HG02840 (cell line): ENCODE measurements at regions not wholly inside any gene's neighbourhood (a gene's known extent, or its start where the extent isn't known, plus 50 kb on each side); places are given as distances from the start of the nearest gene placed in this dataset.
"Not testable (repeated sequence)": the region's sequence is repeated elsewhere in the genome, so short reads cannot be mapped to it uniquely, and the experiment has no call there.

Source experiments
- ATAC-seq: cut with Tn5 transposase; IDR thresholded peaks from one replicate; pipeline ENCODE4 v1.9.1; 2021; ENCODE audit warnings: mild to moderate bottlenecking, moderate library complexity, moderate number of reproducible peaks; ENCODE audit not compliant: unreplicated experiment, low FRiP score

DNA sequence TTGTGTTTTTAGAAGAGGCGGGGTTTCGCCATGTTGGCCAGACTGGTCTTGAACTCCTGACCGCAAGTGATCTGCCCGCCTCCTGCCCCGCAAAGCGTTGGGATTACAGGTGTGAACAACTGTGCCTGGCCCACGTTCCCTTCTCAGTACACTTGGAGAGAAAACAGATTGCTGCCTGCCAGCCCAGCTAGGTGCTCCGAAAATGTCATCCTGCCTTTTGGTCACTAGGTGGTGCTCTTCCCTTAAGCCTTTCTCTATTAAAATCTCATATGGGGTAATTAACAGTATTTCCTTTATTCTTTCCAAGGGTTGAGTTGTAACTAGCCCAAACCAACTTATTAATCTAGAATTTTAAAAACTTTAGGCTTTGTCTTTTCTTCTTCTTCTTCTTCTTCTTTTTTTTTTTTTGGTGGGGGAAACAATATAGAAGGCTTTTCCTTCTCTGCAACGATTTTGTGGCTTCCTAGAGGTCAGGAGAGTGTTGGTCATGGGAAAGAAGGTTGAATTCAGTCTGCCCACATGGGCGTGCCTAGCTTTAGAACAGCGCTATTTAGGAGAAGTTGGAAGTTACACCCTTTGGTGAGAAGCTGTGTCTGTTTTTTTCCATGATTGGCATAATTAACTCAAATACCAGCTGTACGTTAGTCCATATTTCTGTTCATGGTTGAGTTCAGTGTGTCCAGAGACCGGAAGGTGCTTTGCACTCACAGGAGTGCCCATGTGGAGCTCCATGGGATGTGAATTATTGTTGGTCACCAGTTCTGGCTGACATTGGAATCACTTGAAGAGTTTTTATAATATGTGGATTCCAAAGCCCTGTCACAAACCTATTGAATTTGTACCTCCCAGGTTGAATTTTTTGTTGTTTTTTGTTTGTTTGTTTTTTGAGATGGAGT lies 110.1 kb downstream of the LAT start:
- not testable (repeated sequence) for ATAC-seq

GRCh38 chr16:29094325-29094724 lies 109.5 kb downstream of the LAT start:
- not testable (repeated sequence) for ATAC-seq

DNA sequence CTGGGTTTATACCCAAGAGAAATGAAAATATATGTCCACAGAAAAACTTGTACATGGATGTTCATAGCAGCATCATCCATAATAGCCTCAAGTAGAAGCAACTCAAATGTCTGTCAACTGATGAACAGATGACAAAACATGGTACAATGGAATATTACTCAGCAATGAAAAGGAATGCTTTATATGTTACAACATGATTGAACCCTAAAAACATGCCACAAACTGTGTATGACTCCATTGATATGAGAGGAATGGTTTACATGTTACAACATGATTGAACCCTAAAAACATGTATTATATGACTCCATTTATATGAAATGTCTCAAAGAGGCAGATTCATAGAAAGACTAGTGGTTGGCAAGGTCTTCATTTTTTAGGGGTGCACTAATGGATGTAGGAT lies 104.8 kb downstream of the LAT start:
- ATAC-seq: not testable (repeated sequence)

DNA sequence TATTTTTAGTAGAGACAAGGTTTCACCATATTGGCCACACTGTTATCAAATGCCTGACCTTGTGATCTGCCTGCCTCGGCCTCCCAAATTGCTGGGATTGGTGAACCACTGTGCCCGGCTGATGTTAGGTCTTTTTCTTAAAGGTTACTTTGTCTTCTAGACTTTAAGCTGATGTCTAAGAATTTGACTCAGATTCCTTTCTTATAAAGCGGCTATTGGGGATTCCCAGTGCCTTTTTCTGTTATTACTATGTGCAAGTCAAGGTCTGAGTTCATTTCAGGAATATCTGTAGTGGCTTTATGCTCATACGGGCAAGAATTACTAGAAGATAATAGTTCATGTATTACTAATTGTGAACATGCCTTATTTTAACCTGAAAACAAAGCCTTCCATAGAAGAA lies 102.8 kb downstream of the LAT start:
- not testable (repeated sequence) for ATAC-seq

- ATAC-seq: not testable (repeated sequence)
Measured at GRCh38 chr16:29081829-29082639, 97.2 kb downstream of the LAT start.

DNA sequence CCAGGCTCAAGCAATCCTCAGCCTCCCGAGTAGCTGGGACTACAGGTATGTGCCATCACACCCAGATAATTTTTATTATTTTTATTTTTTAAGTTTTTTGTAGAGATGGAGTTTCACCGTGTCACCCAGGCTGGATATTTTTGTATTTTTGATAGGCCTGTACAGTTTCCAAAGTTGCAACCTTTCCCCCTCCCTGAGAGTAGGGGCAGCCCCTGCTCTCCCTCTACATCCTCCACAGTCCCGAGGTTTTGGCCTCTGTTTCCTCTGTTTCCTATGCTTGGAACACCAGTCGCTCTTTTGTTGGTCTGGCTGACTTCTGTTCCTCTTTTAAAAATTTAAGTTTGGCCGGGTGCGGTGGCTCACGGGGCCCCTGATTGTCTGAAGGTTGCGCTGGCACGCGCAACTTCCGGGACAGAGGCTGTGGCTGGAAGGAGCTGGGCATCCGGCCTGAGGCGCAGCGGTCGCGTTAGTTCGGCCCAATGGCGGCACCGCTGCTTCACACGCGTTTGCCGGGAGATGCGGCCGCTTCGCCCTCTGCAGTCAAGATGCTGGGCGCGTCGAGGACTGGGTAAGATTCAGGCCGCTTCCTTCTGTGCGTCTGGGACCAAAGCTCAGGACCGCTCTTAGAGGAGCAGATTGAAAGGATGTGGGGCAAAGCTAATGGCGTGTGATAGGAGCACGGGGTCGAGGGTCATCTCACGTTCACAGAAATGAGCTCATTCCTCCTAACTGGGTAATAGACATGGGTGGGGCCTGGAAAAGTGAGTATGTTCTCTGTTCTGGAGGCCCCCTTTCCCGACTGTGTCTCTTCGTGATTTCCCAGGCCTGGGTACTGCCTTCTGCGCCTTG lies 89.9 kb downstream of the LAT start:
- ATAC-seq: peak; percentile 81

- not testable (repeated sequence) for ATAC-seq
Measured at GRCh38 chr16:29062235-29062634, 77.4 kb downstream of the LAT start.

DNA sequence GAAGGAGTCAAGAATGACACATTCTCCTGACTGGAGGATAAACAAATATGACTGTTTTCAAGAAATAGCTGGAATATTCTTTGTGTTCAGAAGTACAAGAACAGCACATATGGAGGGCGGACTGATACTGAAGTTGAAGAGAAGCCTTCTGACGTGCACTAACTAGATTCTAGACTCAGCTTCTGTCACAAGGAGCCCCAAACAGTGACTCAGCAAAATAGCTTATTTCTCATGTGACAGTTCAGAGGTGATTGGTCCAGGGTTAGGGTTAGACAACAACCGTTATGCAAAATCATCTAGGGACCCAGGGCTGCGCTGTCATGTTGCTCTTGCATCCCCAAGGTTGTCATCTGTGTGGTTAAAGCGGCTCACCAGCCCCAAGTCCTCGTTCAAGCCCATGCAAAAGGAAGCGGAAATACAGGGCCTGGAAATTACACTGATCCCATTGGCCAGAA lies 76.6 kb downstream of the LAT start:
- ATAC-seq: not testable (repeated sequence)

GRCh38 chr16:29060022-29060810 lies 75.4 kb downstream of the LAT start:
- ATAC-seq: not testable (repeated sequence)

DNA sequence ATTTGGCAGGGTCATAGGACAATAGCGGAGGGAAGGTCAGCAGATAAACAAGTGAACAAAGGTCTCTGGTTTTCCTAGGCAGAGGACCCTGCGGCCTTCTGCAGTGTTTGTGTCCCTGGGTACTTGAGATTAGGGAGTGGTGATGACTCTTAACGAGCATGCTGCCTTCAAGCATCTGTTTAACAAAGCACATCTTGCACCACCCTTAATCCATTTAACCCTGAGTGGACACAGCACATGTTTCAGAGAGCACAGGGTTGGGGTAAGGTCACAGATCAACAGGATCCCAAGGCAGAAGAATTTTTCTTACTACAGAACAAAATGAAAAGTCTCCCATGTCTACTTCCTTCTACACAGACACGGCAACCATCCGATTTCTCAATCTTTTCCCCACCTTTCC lies 74.7 kb downstream of the LAT start:
- ATAC-seq: not testable (repeated sequence)
